ENCODE measurements at regions not wholly inside any gene's neighbourhood (a gene's known extent, or its start where the extent isn't known, plus 50 kb on each side); places are given as distances from the start of the nearest gene placed in this dataset.

DNA sequence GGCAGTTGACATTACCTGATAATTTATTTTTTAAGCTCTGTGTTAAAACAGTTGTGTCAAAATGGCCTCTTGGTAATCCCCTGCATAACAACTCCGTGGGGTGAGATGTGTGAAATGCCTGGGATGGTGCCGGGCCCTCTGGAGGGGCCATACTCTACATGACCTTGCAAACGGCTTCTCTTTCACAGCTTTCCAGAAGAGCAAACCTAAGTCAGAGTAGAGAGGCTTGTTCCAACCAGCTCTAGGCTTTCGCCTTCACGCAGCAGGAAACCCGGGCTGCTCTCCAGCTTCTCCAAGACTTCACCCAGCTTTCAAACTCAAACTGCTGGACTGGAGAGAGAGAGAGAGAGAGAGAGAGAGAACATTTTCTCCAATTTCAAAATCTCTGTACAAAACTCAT, 120.1 kb downstream of the SNX18 start:
- no peak for ATAC-seq

GRCh38 chr5:54634089-54634488, 116.5 kb downstream of the SNX18 start:
- ATAC-seq: no peak

- no peak for ATAC-seq
Measured at GRCh38 chr5:54632131-54632701, 114.7 kb downstream of the SNX18 start.

GRCh38 chr5:54630738-54631359, 113.3 kb downstream of the SNX18 start:
- ATAC-seq: no peak

- no peak for ATAC-seq
Measured at GRCh38 chr5:54629115-54629514, 111.6 kb downstream of the SNX18 start.

DNA sequence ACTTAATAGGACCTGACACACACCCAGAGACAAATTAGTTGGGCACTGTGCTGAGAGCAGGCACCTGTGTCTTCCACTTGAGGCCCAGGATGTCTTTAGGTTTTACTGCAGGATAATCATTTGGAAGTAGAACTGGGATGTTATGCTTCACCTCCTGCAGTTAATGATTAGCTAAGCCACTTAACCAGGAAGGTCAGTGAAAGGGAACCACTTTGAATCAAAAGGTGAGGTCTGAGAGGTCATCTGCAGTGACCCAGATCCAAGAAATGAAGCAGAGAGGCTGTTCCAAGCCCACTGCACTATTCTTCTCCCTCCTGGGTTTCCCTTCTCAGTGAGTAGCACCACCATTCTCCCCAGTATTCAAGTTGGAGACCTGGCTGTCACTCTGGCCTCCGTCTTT, 110.5 kb downstream of the SNX18 start:
- no peak for ATAC-seq

DNA sequence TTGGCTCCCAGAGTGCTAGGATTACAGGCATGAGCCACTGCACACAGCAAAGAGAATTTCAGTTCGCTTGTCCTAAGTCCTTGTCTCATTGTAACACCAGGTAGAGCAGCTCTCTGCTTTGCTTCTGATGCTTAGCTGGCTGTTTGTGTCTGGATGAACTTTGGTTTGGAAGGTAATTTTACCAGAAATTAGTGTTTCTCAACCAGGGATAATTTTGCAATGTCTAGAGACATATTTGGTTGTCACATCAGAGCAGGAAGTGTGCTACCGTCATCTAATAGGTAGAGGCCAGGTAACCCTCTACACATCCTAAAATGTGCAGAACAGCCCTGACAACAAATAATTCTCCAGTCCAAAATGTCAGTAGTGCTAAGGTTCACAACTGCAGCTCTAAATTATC, 108.8 kb downstream of the SNX18 start:
- no peak for ATAC-seq

GRCh38 chr5:54624805-54625568, 107.4 kb downstream of the SNX18 start:
- ATAC-seq: no peak

- ATAC-seq: no peak
Measured at GRCh38 chr5:54621709-54622108, 104.2 kb downstream of the SNX18 start.

GRCh38 chr5:54621048-54621447, 103.5 kb downstream of the SNX18 start:
- ATAC-seq: no peak

DNA sequence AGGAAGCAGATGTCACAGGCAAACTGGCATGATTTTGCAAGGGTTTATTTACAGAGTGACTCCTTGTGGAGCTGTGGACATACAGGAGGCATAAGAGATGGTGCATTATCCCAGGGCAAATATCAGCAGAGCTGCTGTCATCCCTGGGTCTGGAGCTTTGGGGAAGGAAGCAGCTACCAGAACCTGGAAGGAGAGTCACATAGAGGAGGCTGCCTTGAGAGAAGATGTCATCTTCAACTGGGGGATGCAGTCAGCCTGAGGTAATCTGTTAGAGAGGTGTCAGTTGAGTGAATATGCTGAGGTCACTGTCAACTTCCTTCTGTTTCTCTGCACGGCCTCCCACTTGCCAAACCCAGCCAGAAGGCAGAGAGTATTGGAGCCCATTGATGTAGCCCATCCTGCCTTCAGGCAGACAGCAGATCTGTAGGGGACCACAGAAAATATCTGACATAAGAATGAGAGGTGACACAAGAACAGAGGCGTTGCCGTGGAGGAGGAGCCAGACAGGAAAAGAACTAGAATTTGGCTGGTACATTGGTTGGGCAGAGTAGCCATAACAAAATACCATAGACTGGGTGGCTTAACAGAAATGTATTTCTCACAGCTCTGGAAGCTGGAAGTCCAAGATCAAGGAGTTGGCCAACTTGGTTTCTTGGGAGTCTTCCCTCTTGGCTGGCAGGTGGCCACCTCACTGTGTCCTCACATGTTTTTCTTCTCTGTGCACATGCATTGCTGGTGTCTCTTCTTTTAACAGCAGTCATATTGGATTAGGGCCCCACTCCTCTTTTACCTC, 102.8 kb downstream of the SNX18 start:
- ATAC-seq: no peak

DNA sequence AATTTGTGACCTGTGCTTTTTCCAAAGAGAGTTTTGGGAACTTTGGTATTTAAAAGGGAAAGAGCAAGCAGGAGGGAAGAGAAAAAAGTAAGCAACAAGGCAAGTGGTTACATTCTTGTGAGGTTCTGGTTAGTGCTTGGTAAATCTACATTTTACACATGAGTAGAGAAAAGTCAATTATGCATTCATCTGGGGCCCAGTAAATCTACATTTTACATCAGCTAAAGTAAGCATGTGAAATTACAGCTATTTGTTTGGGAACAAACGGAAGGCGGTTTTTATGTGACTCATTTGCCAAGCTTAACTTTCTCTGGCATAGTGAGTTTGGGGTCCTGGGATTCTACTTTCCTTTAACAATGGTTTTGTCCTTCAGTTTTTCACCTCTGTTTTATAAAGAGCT, 102.2 kb downstream of the SNX18 start:
- ATAC-seq: no peak

DNA sequence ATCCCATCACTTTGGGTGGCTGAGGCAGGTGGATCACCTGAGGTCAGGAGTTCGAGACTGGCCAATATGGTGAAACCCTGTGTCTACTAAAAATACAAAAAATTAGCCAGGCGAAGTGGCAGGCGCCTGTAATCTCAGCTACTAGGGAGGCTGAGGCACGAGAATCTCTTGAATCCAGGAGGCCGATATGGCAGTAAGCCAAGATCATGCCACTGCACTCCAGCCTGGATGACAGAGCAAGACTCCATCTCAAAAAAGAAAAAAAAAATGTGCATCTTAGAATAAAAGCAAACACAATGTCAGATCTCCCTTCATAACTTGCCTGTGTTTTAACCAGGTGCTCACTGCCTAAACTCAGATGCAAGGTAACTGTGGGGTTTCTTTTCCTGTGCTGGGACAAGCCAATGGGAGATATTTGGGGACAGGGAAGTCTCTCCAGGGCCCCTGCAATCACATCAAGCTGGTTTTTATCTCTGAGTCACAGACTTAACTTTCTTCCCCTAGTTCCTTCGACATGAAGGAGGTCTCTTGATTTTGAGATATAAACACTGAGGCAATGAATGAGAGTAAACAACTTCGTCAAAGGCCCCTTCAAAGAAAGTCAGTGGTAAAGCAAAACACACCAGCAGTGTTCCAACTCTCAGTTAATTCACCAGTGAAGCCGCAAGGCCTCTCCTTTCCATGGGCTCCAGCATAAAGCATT, 99.1 kb downstream of the SNX18 start:
- no peak for ATAC-seq

GRCh38 chr5:54616031-54616430, 98.5 kb downstream of the SNX18 start:
- no peak for ATAC-seq

DNA sequence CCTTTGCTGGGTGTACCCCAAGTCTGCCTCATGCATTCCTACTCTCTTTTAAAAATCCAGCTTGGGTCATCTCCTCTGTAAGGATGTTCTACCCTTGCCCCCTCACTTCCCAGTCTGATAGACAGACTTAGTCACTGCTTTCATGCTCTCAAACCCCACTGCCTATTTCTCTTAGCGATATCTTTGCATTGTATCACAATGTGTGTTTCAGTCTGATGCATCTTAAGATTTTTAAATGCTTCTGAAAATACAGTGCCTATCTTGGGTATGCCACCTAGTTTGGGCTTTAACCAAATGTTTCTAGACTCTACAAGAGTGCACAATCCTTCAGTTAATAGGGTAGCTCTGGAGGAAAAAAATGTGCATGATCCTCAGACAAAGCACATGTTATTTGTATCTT, 97.8 kb downstream of the SNX18 start:
- ATAC-seq: no peak

DNA sequence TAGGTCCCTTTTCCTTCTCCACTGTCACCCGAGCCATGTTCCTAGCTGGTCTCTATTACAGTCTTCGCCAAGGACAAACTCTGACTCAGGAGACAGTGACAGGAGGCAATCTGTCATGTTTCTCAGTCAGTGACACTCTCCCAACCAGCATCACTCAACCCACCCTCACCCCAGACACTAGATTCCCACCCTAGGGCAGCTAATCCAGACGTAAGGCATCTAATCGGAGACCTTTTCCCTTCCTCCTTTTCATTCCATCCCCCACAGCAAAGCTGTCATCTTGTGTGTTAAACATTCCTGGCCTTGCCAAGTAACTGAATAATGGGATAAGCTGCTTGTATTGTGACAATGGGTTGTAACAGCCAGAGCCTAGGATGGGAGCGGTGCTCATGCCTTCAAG, 95.2 kb downstream of the SNX18 start:
- ATAC-seq: no peak

DNA sequence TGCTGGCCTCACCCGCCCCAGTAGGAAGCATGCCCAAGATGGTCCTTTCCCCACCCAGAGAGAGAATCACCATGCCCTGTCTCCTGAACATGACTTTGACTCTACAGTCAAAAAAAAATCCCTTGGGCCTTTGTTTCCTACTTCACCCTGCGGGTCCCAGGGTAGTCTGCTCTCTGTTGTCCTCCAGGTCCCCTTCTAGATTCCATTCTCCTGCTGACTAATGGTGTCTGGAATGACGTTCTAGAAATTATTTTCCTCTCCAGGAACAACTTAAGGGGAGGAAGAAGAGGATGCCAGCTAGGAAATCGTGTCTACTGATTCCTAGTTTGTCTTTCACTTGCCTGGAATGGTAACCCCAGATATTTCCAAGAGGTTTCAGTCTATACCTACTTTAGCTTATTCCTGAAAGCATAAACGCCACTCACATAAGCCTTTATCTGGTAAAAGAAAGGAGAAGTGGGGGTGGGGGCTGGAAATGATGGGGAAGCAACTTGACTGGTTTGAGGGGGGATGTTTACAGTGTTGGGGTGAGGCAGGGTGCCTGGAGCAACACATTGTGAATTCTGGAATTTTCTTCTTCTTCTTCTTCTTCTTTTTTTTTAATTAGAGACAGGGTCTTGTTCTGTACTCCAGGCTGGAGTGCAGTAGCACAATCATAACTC, 93.9 kb downstream of the SNX18 start:
- no peak for ATAC-seq

DNA sequence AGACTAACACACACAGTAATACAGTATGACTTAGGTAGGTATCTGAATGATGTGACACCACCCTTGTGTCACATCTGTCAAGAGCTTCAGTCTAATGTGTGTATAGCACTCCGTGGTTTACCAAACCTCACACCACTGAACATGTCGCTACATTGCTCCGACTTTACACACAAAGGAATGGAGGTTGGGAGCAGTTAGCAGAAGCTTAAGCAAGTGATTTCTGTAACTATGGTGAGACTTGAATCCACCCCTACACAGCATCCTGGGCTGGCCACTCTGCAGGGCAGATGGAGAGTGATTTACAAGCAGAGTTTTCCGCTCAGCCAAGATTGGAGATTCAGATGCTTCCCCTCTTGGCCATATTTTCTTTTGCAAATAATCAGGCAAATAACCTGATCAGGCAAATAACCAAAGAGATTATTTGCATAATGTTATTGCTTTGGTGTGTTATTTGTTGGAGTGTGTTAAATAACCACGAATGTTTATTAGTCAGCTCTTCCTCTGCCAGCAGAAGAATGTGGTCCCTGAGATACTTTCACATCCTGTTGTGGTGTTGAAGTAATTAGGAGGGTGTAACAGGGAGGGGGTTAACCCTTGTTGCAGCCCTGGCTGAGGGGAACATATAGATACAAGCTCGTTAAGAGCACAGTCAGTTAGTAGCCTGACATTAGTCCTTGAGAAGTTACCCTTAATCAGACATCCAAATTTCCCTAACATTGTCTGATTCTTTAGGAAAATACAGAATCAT, 92.8 kb downstream of the SNX18 start:
- peak; percentile 89 to 90 for ATAC-seq

DNA sequence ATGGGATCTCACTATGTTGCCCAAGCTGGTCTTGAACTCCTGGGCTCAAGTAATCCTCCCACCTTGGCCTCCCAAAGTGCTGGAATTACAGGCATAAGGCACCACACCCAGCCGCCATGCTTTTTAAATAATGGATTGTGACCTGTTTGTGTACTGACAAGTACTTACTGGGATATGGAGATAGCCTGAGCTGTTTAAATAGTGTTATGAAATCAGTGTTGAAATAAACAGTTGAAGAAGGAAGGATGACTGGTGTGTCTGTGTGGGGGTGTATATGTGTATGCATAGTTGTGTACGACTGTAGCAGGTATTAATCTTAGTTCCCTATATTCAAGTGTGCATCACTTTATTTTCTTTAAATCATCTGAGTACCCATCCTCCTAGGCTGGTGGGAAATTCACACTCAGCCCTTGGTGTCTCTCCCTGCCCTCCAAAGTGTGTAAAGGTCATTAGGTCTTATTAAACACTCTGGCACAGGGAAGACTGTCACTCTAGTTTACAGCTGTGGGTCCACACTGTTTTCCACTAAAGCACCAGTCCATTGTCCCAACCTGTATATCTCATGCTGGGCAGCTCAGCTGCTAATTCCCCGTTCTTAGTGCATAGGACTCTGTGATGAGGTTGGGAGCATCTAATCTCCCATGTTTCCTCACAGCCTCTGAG, 91.0 kb downstream of the SNX18 start:
- no peak for ATAC-seq

DNA sequence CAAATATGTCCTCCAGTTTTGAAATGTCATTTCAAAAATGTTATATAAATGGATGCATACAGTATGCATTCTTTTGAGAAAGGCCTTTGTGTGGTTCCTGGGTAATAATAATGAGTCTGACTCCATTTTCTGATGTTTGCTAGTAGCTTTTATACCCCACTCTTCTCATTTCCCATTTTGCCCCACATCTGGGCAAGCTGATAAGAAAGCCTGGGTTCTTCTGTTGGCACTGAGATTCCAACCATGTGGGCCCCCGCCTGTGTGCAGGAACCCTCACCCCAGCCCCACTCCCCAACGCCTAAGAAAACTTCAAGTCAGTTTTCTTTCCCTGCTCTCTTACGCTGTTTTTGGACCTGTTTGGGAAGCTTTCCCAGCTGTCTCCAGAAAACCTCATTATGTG, 89.4 kb downstream of the SNX18 start:
- ATAC-seq: no peak

- ATAC-seq: no peak
Measured at GRCh38 chr5:54603372-54603771, 85.8 kb downstream of the SNX18 start.

Measured in activated CD4-positive, CD25-positive, alpha-beta regulatory T cell treated with anti-CD3 and anti-CD28 coated beads, Interleukin-2, amount 50 U/mL, for 24 hours (primary cell).